WERI-Rb-1 (cell line): ENCODE measurements at regions not wholly inside any gene's neighbourhood (a gene's known extent, or its start where the extent isn't known, plus 50 kb on each side); places are given as distances from the start of the nearest gene placed in this dataset.

Source experiments
- DNase-seq: peaks from one replicate; pipeline ENCODE4 v3.0.0-alpha.2; 2020
- H3K27ac ChIP-seq: fragments of 250-450 bp; sonication (Bioruptor Pico); 2 replicates; pipeline ENCODE4 v1.5.1; 2020; ENCODE audit warnings: mild to moderate bottlenecking, moderate library complexity
- H3K27me3 ChIP-seq: fragments of 250-450 bp; sonication (Bioruptor Pico); 2 replicates; pipeline ENCODE4 v1.5.1; 2021; ENCODE audit warnings: mild to moderate bottlenecking, low read depth, moderate library complexity; ENCODE audit not compliant: insufficient read depth, severe bottlenecking
- H3K36me3 ChIP-seq: fragments of 250-450 bp; sonication (Bioruptor Pico); 2 replicates; pipeline ENCODE4 v1.5.1; 2020; ENCODE audit warnings: mild to moderate bottlenecking, moderate library complexity
- H3K4me3 ChIP-seq: 2 replicates; pipeline ENCODE4 v1.5.1; 2011; ENCODE audit warnings: low read depth, mild to moderate bottlenecking, control low read depth, low read length
- H3K9me3 ChIP-seq: fragments of 250-450 bp; sonication (Bioruptor Pico); 2 replicates; pipeline ENCODE4 v1.5.1; 2021; ENCODE audit warnings: mild to moderate bottlenecking, moderate library complexity; ENCODE audit not compliant: severe bottlenecking
- CTCF ChIP-seq: IDR thresholded peaks from 2 replicates; pipeline ENCODE4 v1.5.1; 2011; ENCODE audit warnings: low read depth, mild to moderate bottlenecking, control low read depth, inconsistent platforms, low read length

- Histone ChIP-seq H3K9me3 (no peaks in the 10 kb centered on the region), H3K36me3 (no peaks in the 10 kb centered on the region), H3K27ac (no peak overlapping the region), H3K4me3 (no peak overlapping the region), H3K27me3 (no peaks in the 10 kb centered on the region)
- TF ChIP-seq CTCF: peak; percentile 18; the same call in 1 of the 2 replicates
- no peak for DNase-seq
Observed at GRCh38 chr2:121992700-121993099, 237.2 kb downstream of the TSN start.

DNA sequence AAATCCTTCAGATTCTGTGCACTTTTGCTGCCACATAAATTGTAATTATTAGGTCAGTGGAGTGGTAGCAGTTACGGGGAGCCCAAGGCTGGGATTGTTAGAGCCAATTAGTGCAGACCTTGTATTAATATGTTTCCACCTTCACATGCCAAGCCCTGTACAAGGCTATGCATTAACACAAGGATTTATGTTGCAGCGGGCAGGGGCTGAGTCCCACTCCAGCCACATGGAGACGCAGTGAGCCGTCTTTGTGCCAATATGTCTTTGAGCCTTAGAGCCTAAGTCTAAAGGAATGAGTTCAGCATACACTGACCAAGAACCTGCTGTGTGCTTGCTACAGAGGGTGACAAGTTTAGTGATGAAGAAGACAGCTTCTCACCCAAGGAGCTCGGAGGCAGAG lies 238.2 kb downstream of the TSN start:
- TF ChIP-seq CTCF: peak; percentile 46; the same call in 1 of the 2 replicates
- no peaks in the 10 kb centered on the region for H3K36me3 ChIP-seq
- H3K27ac ChIP-seq: no peak overlapping the region
- H3K9me3 ChIP-seq: no peaks in the 10 kb centered on the region
- H3K4me3 ChIP-seq: no peak overlapping the region
- no peaks in the 10 kb centered on the region for H3K27me3 ChIP-seq
- DNase-seq: peak; percentile 34

- no peaks in the 10 kb centered on the region for H3K9me3 ChIP-seq
- no peak overlapping the region for H3K4me3 ChIP-seq
- H3K27me3 ChIP-seq: no peaks in the 10 kb centered on the region
- TF ChIP-seq CTCF: no peak
- H3K27ac ChIP-seq: no peak overlapping the region
- no peaks in the 10 kb centered on the region for H3K36me3 ChIP-seq
- no peak for DNase-seq
Observed at GRCh38 chr2:121994238-121995206, 239.1 kb downstream of the TSN start.

DNA sequence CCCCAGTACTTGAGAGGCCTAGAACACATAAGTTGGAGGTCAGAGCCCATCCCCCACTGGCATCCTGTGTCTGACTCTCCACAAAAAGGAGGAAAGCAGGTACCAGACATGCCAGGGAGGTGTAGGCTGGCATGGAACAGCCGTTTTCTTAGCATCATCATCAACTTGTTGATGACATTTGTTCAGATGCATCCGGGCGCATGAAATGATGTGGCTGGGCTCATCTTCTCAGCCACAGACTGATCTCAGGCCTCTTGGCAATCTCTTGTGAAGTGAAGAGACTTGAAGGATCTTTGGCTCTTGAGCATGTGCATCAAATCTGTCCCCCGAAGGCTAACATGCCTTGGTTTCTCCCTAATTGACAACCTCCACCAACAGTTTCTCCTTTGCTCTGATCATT lies 243.3 kb downstream of the TSN start:
- H3K4me3 ChIP-seq: no peak overlapping the region
- no peaks in the 10 kb centered on the region for H3K9me3 ChIP-seq
- no peaks in the 10 kb centered on the region for H3K36me3 ChIP-seq
- no peak for DNase-seq
- no peak for TF ChIP-seq CTCF
- H3K27me3 ChIP-seq: no peaks in the 10 kb centered on the region
- H3K27ac ChIP-seq: no peak overlapping the region

GRCh38 chr2:121999264-121999663 lies 243.8 kb downstream of the TSN start:
- TF ChIP-seq CTCF: no peak
- H3K27ac ChIP-seq: no peak overlapping the region
- no peak overlapping the region for H3K4me3 ChIP-seq

More at GRCh38 chr2:121999264-121999663, 243.8 kb downstream of the TSN start:
- Histone ChIP-seq H3K36me3 (no peaks in the 10 kb centered on the region), H3K27me3 (no peaks in the 10 kb centered on the region), H3K9me3 (no peaks in the 10 kb centered on the region)
- no peak for DNase-seq
